ENCODE measurements at regions not wholly inside any gene's neighbourhood (a gene's known extent, or its start where the extent isn't known, plus 50 kb on each side); places are given as distances from the start of the nearest gene placed in this dataset.

DNA sequence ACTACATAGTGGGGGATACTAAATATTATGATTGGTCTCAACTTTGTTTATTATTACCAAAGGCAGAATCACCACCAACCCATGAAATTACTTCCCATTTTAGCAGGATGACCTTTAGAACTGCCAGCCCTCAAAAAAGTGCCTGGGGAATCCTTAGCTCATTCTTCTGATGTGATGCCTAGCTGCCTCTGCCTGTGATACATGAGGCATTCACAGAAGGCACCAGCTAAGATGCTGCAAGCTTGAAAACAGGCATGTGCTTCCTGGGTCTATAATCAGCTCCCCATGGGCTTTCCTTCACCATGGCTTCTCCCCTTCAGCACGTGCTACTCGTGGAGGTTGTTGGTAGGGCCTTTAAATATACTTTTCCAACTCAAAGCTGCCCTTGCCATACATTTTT is 50.4 kb upstream of the ARHGAP20 start:
- Histone ChIP-seq H3K27me3 (no peaks in the 10 kb centered on the region), H3K4me3 (no peak overlapping the region), H3K36me3 (no peaks in the 10 kb centered on the region), H3K4me1 (peaks cover 0 to 16% (median 0%) of the 10 kb centered on the region in 4 donors), H3K9me3 (no peaks in the 10 kb centered on the region), H3K27ac (no peak overlapping the region)
- TF ChIP-seq, protein P1, sequence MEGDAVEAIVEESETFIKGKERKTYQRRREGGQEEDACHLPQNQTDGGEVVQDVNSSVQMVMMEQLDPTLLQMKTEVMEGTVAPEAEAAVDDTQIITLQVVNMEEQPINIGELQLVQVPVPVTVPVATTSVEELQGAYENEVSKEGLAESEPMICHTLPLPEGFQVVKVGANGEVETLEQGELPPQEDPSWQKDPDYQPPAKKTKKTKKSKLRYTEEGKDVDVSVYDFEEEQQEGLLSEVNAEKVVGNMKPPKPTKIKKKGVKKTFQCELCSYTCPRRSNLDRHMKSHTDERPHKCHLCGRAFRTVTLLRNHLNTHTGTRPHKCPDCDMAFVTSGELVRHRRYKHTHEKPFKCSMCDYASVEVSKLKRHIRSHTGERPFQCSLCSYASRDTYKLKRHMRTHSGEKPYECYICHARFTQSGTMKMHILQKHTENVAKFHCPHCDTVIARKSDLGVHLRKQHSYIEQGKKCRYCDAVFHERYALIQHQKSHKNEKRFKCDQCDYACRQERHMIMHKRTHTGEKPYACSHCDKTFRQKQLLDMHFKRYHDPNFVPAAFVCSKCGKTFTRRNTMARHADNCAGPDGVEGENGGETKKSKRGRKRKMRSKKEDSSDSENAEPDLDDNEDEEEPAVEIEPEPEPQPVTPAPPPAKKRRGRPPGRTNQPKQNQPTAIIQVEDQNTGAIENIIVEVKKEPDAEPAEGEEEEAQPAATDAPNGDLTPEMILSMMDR (IDR thresholded peaks at IDR 0.05) = no peak
- TF ChIP-seq POLR2A (IDR thresholded peaks at IDR 0.05) = no peak
- DNase-seq = no peak

Small RNA genes lying in the stretch of these regions (small RNA-seq; reads per million reads assigned to genes)
- 0 reads per million in 2 donors for gene AP002963.1
- 0 reads per million in 2 donors for gene RNA5SP350
